GM21515 (cell line): ENCODE measurements at regions not wholly inside any gene's neighbourhood (a gene's known extent, or its start where the extent isn't known, plus 50 kb on each side); places are given as distances from the start of the nearest gene placed in this dataset.

Experiments
- ATAC-seq: cut with Tn5 transposase; IDR thresholded peaks from one replicate; pipeline ENCODE4 v1.9.1; 2021; ENCODE audit not compliant: unreplicated experiment

DNA sequence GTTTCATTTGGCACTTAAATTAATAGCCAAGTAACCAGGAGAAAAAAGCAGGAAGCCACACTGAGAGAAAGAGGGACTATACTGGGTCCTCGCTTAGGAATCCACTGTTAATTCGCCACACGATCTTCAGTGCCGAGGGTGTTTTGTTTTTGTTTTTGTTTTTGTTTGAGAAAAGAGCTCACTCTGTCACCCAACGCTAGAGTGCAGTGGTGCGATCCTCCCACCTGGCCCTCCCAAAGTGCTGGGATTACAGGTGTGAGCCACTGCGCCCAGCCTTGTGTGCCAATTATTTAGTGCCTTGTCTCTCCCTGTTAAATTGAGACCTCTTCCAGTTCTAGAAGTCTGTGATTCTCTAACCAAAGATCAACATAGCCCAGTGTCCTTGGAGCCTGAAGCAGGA lies 53.8 kb upstream of the TPM1 start:
- no peak for ATAC-seq

DNA sequence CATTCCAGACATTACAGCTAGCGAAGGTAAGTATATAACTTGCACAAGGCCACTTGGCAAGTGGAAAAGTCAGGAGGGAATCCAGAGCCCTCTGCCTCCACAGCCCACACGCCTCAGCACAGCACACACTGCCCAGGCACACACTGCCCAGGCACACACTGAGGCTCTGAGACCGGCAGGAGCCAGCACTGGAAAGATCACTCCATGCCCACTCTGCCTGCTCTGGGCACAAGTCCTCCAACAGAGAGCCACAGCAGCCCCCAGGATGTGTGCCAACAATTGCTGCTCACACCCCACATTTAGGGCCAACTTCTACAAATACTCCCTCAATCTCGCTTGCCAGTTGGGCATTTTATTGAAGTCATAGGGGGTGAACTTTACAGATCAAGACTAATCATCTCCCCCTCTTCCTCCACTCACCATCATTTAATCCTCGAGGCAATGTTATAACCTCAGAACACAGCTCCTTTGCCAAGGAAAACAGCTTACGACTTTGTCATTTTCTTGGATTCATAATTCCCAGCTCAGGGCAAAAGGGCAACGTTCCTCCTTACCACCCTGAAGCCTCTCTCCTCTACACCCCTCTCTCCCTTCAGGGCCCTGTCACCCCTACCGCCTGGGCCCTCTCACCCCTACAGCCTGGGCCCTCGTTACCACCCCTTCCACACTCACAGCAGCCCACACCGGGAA lies 53.0 kb upstream of the TPM1 start:
- ATAC-seq = no peak

GRCh38 chr15:62991698-62992097 lies 50.8 kb upstream of the TPM1 start:
- no peak for ATAC-seq

GRCh38 chr15:62992302-62992701 lies 50.2 kb upstream of the TPM1 start:
- no peak for ATAC-seq
